A549 (cell line): ENCODE measurements at regions not wholly inside any gene's neighbourhood (a gene's known extent, or its start where the extent isn't known, plus 50 kb on each side); places are given as distances from the start of the nearest gene placed in this dataset.

Experiments
- ATAC-seq, 2 experiments: fragments of 200-7000 bp in 1 of 2; fragments of >200 bp in 1 of 2; cut with Nextera tagmentation in 1 of 2; cut with Tn5 transposase in 1 of 2; 3 replicates each; pipeline versions ENCODE4 v1.8.0 to v1.9.1; 2018 to 2020; ENCODE audit warnings: mild to moderate bottlenecking in 1 of 2, moderate library complexity in 1 of 2
- CTCF ChIA-PET: fragments of 300-600 bp; sonication (Branson Sonifier 250); formaldehyde crosslinking; extraction: SDS; loops from one replicate; lab custom pipeline; 2021; ENCODE audit warnings: antibody characterized with exemption, inconsistent platforms; lab: Yijun Ruan, JAX
- POLR2A ChIA-PET: fragments of 350-600 bp; formaldehyde crosslinking; extraction: SDS; loops from one replicate; lab custom pipeline; 2021; ENCODE audit warnings: antibody characterized with exemption, inconsistent platforms; lab: Yijun Ruan, JAX
- DNase-seq, 2 experiments: peaks; one replicate each; pipeline versions ENCODE4 v3.0.0 to v3.0.0-alpha.2; 2011 to 2016; ENCODE audit warnings: low read depth in 1 of 2, low spot score in 1 of 2
- FAIRE-seq: peaks from 2 replicates; lab custom pipeline; 2011; peaks lifted over from hg19 to GRCh38; lab: Jason Lieb, UNC
- H3K27ac ChIP-seq, 2 experiments: fragments of >200 bp; sonication (Bioruptor Twin); formaldehyde crosslinking; 3 replicates each; pipeline ENCODE4 v1.5.1; 2016 to 2017
- H3K4me1 ChIP-seq: fragments of >200 bp; sonication (Bioruptor Twin); formaldehyde crosslinking; 3 replicates; pipeline ENCODE4 v1.6.1; 2016
- H3K4me2 ChIP-seq: fragments of >200 bp; sonication (Bioruptor Twin); formaldehyde crosslinking; 3 replicates; pipeline ENCODE4 v1.6.1; 2016
- H3K4me3 ChIP-seq: fragments of >200 bp; sonication (Bioruptor Twin); formaldehyde crosslinking; 3 replicates; pipeline ENCODE4 v1.5.1; 2016
- H3K9me3 ChIP-seq: fragments of >200 bp; sonication (Bioruptor Twin); formaldehyde crosslinking; 3 replicates; pipeline ENCODE4 v1.6.1; 2016
- ATOH8 ChIP-seq: fragments of 250-450 bp; sonication (Bioruptor Pico); IDR thresholded peaks from 2 replicates; pipeline ENCODE4 v1.5.0; 2020; ENCODE audit warnings: low read depth, mild to moderate bottlenecking, moderate library complexity
- BHLHE40 ChIP-seq: IDR thresholded peaks from 2 replicates; pipeline ENCODE4 v1.6.1; 2012; ENCODE audit warnings: low read depth, low read length, inconsistent platforms
- CBX8 ChIP-seq: fragments of 200-600 bp; sonication (generic); IDR thresholded peaks from 2 replicates; pipeline ENCODE4 v1.6.1; 2016
- CTCF ChIP-seq: fragments of >200 bp; sonication (Bioruptor Twin); formaldehyde crosslinking; IDR thresholded peaks from 3 replicates; pipeline ENCODE4 v1.5.1; 2016
- ELK1 ChIP-seq: fragments of 150-350 bp; IDR thresholded peaks from 2 replicates; pipeline ENCODE4 v1.6.1; 2014; ENCODE audit warnings: low read depth, mild to moderate bottlenecking, low read length
- HES2 ChIP-seq: fragments of >200 bp; sonication (Bioruptor Twin); formaldehyde crosslinking; IDR thresholded peaks from 2 replicates; pipeline ENCODE4 v1.6.1; 2016
- HEYL ChIP-seq: fragments of 250-450 bp; sonication (Bioruptor Pico); IDR thresholded peaks from 2 replicates; pipeline ENCODE4 v1.8.0; 2021; ENCODE audit warnings: mild to moderate bottlenecking, moderate library complexity
- HOXB13 ChIP-seq: fragments of 250-450 bp; sonication (Bioruptor Pico); IDR thresholded peaks from 2 replicates; pipeline ENCODE4 v1.5.0; 2020; ENCODE audit warnings: low read depth, mild to moderate bottlenecking, moderate library complexity
- KDM1A ChIP-seq: fragments of 200-600 bp; sonication (generic); IDR thresholded peaks from 2 replicates; pipeline ENCODE4 v1.6.1; 2016; ENCODE audit warnings: low read depth, mild to moderate bottlenecking
- MAX ChIP-seq: IDR thresholded peaks from 2 replicates; pipeline ENCODE4 v1.6.1; 2012
- MYC ChIP-seq: IDR thresholded peaks from 2 replicates; pipeline ENCODE4 v1.6.1; 2012; ENCODE audit warnings: mild to moderate bottlenecking, inconsistent platforms, low read length, improper control_type of control experiment, borderline replicate concordance
- NPAS2 ChIP-seq: fragments of 250-450 bp; sonication (Bioruptor Pico); IDR thresholded peaks from 2 replicates; pipeline ENCODE4 v1.8.0; 2022; ENCODE audit warnings: mild to moderate bottlenecking, moderate library complexity, borderline replicate concordance
- NR3C1 ChIP-seq: fragments of >200 bp; sonication (Bioruptor Twin); formaldehyde crosslinking; IDR thresholded peaks from 3 replicates; pipeline ENCODE4 v1.6.1; 2017
- PBX3 ChIP-seq: IDR thresholded peaks from 2 replicates; pipeline ENCODE4 v1.6.1; 2012
- RAD21 ChIP-seq, 2 experiments: fragments of >200 bp in 1 of 2; sonication (Bioruptor Twin) in 1 of 2; formaldehyde crosslinking in 1 of 2; IDR thresholded peaks in 1 of 2; conservative IDR thresholded peaks in 1 of 2; 2 replicates in 1 of 2; 3 replicates in 1 of 2; pipeline ENCODE4 v1.6.1; 2012 to 2018; ENCODE audit warnings: inconsistent platforms in 1 of 2
- RFX5 ChIP-seq: fragments of 450-650 bp; IDR thresholded peaks from 2 replicates; pipeline ENCODE4 v1.7.1; 2014; ENCODE audit warnings: antibody characterized with exemption, mild to moderate bottlenecking, moderate library complexity
- SMC3 ChIP-seq: fragments of >200 bp; sonication (Bioruptor Twin); formaldehyde crosslinking; IDR thresholded peaks from 3 replicates; pipeline ENCODE4 v1.6.1; 2018; ENCODE audit warnings: inconsistent platforms
- ZFP36 ChIP-seq: fragments of 450-650 bp; IDR thresholded peaks from 2 replicates; pipeline ENCODE4 v1.6.1; 2014; ENCODE audit warnings: borderline replicate concordance; ENCODE audit not compliant: partially characterized antibody
- ZSCAN20 ChIP-seq: fragments of 250-450 bp; sonication (Bioruptor Pico); IDR thresholded peaks from 2 replicates; pipeline ENCODE4 v1.8.0; 2022; ENCODE audit warnings: mild to moderate bottlenecking, moderate library complexity
- WGBS: methylation state at CpG from one replicate; pipeline ENCODE4 v1.1.6; 2017; ENCODE audit errors: missing lambda C conversion rate; 5-methylcytosine and 5-hydroxymethylcytosine counted together

GRCh38 chr4:53804719-53805118 is 213.4 kb upstream of the LNX1 start:
- TF ChIP-seq RAD21 (conservative IDR thresholded peaks at IDR 0.05 in 1 of 2, IDR thresholded peaks at IDR 0.05 in 1 of 2) (peak; percentile 58 to 61), PBX3 (no peak), RFX5 (no peak), CTCF (peak; percentile 42), SMC3 (peak; percentile 54), MAX (no peak), HES2 (no peak)
- DNase-seq, result peak in 1 of 2 experiments; percentile 34
- H3K27ac ChIP-seq, result no peak overlapping the region
- CTCF ChIA-PET, result interaction anchor here (0.7 to 2.4 kb wide), 5 partner anchors 9 to 98 kb away, joined by 3 to 8 read pairs (median 4); no protein-coding TSS in a partner anchor
- H3K4me2 ChIP-seq, result no peak overlapping the region
- no peak overlapping the region for H3K4me3 ChIP-seq
- no peaks in the 10 kb centered on the region; the same call in 2 of the 3 replicates for H3K4me1 ChIP-seq
- H3K9me3 ChIP-seq, result no peaks in the 10 kb centered on the region
- POLR2A ChIA-PET, result no interaction called here
- ATAC-seq, result peak in 1 of 2 experiments; percentile 66; a peak in 2 of 6 replicates
- WGBS, result 65% methylated on average over 2 of the region's 2 CpGs
- FAIRE-seq, result no peak

GRCh38 chr4:53802500-53802899 is 211.2 kb upstream of the LNX1 start:
- Histone ChIP-seq H3K4me1 (no peaks in the 10 kb centered on the region; the same call in 2 of the 3 replicates), H3K27ac (no peak overlapping the region), H3K9me3 (no peaks in the 10 kb centered on the region), H3K4me3 (no peak overlapping the region), H3K4me2 (no peak overlapping the region)
- CTCF ChIA-PET, result interaction anchor here (1.4 kb wide), 1 partner anchor 92 kb away, joined by 3 read pairs; no protein-coding TSS in a partner anchor
- 64% methylated on average over 2 of the region's 2 CpGs for WGBS
- TF ChIP-seq HOXB13 (CRISPR knock-in tag) (no peak), ZSCAN20 (no peak), CTCF (no peak), RAD21 (conservative IDR thresholded peaks at IDR 0.05 in 1 of 2, IDR thresholded peaks at IDR 0.05 in 1 of 2) (no peak), ZFP36 (no peak), KDM1A (no peak), CBX8 (no peak), MYC (no peak), BHLHE40 (no peak), NPAS2 (CRISPR knock-in tag) (no peak), ELK1 (no peak), HEYL (CRISPR knock-in tag) (no peak), ATOH8 (CRISPR knock-in tag) (no peak), NR3C1 (no peak)
- DNase-seq (no peak), ATAC-seq (no peak), FAIRE-seq (no peak)
- POLR2A ChIA-PET, result no interaction called here
